Immature natural killer cell (primary cell): ENCODE measurements at regions not wholly inside any gene's neighbourhood (a gene's known extent, or its start where the extent isn't known, plus 50 kb on each side); places are given as distances from the start of the nearest gene placed in this dataset.

Source experiments
- DNase-seq, 3 donors: peaks; one replicate each; pipeline ENCODE4 v3.0.0; 2022; ENCODE audit warnings: mixed read lengths in 1 of 3
- H3K27ac Mint-ChIP-seq, 6 donors: one replicate each; pipeline ENCODE4 v1.8.0; 2020; ENCODE audit warnings: mixed read lengths in 6 of 6, mild to moderate bottlenecking in 5 of 6, inconsistent platforms in 4 of 6, moderate library complexity in 3 of 6
- H3K27me3 Mint-ChIP-seq, 3 donors: one replicate each; pipeline ENCODE4 v1.8.0; 2020 to 2021; ENCODE audit warnings: low read depth in 3 of 3, mild to moderate bottlenecking in 3 of 3, mixed read lengths in 3 of 3, moderate library complexity in 3 of 3, inconsistent platforms in 1 of 3
- H3K36me3 Mint-ChIP-seq, 3 donors: one replicate each; pipeline ENCODE4 v1.8.0; 2020; ENCODE audit warnings: mixed read lengths in 3 of 3, inconsistent platforms in 2 of 3, mild to moderate bottlenecking in 2 of 3
- H3K4me1 Mint-ChIP-seq, 2 donors: one replicate each; pipeline ENCODE4 v1.8.0; 2020; ENCODE audit warnings: inconsistent platforms in 2 of 2, mild to moderate bottlenecking in 2 of 2, mixed read lengths in 2 of 2, moderate library complexity in 1 of 2
- H3K4me3 Mint-ChIP-seq, 5 donors: one replicate each; pipeline ENCODE4 v1.8.0; 2020; ENCODE audit warnings: mild to moderate bottlenecking in 5 of 5, mixed read lengths in 5 of 5, inconsistent platforms in 3 of 5, moderate library complexity in 3 of 5
- H3K9me3 Mint-ChIP-seq, 6 donors: one replicate each; pipeline ENCODE4 v1.8.0; 2020; ENCODE audit warnings: mild to moderate bottlenecking in 6 of 6, mixed read lengths in 6 of 6, inconsistent platforms in 4 of 6, moderate library complexity in 3 of 6

DNA sequence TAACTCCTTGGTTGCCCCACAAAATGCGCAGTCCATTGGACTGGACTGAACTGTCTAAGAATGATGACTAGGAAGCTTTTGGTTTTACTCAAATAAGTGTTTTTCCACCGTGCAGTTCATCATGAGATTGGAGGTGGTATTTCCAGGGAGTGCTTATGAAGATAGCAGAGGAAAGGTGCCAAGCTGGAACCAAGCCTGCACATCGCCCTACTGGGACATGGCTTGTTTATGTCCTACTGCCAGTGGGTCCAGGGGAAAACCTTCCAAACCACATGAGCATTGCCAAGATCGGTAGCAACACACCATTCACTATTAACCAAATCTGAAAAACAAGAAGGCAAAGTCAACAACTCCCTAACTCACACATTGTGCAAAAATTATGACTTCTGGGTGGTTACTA, 54.7 kb upstream of the DSCAM start:
- DNase-seq = no peak
- Mint-ChIP-seq H3K27ac (no peak overlapping the region), H3K4me1 (no peaks in the 10 kb centered on the region), H3K4me3 (no peak overlapping the region), H3K9me3 (peaks cover 2 to 8% (median 6%) of the 10 kb centered on the region in 6 donors), H3K27me3 (peaks cover 0 to 3% (median 0%) of the 10 kb centered on the region in 3 donors), H3K36me3 (peaks cover 0 to 3% (median 0%) of the 10 kb centered on the region in 3 donors)

- Mint-ChIP-seq H3K4me3 (no peak overlapping the region), H3K9me3 (peaks cover 0 to 7% (median 2%) of the 10 kb centered on the region in 6 donors)
- no peak for DNase-seq
Measured at GRCh38 chr21:40902299-40902698, 55.3 kb upstream of the DSCAM start.

GRCh38 chr21:40902993-40903392, 56.0 kb upstream of the DSCAM start:
- Mint-ChIP-seq H3K36me3 (peaks cover 0 to 3% (median 0%) of the 10 kb centered on the region in 3 donors), H3K4me1 (no peaks in the 10 kb centered on the region), H3K27ac (no peak overlapping the region), H3K27me3 (peaks cover 0 to 5% (median 0%) of the 10 kb centered on the region in 3 donors), H3K9me3 (peaks cover 0 to 7% (median 2%) of the 10 kb centered on the region in 6 donors), H3K4me3 (no peak overlapping the region)
- DNase-seq = no peak

More at GRCh38 chr21:40902299-40902698, 55.3 kb upstream of the DSCAM start:
- H3K27me3 Mint-ChIP-seq = peaks cover 0 to 5% (median 0%) of the 10 kb centered on the region in 3 donors
- H3K27ac Mint-ChIP-seq = no peak overlapping the region
- H3K4me1 Mint-ChIP-seq = no peaks in the 10 kb centered on the region
- peaks cover 0 to 3% (median 0%) of the 10 kb centered on the region in 3 donors for H3K36me3 Mint-ChIP-seq

DNA sequence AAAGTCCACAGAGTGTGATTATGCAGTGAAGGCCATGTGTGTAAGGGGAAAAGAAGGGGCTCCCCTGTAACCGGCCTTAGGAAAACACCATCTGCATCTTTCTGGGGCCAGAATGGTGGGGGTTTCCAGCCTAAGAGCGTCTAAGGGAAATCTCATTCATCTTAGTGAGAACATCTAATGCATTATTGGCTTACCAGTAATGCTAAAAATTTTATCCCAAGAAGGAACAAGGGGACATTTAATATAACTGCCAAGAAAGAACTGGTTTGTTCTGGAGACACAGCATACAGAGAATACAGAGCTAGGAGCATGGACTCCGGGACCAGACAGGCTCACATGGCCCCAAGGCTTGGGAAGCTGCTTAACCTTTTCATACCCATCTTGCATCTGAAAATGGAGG, 58.3 kb upstream of the DSCAM start:
- Mint-ChIP-seq H3K27me3 (peaks cover 0 to 7% (median 0%) of the 10 kb centered on the region in 3 donors), H3K4me1 (no peaks in the 10 kb centered on the region), H3K9me3 (peaks cover 0 to 7% (median under 1%) of the 10 kb centered on the region in 6 donors), H3K36me3 (peaks cover 0 to 3% (median 0%) of the 10 kb centered on the region in 3 donors), H3K4me3 (no peak overlapping the region), H3K27ac (no peak overlapping the region)
- no peak for DNase-seq

DNA sequence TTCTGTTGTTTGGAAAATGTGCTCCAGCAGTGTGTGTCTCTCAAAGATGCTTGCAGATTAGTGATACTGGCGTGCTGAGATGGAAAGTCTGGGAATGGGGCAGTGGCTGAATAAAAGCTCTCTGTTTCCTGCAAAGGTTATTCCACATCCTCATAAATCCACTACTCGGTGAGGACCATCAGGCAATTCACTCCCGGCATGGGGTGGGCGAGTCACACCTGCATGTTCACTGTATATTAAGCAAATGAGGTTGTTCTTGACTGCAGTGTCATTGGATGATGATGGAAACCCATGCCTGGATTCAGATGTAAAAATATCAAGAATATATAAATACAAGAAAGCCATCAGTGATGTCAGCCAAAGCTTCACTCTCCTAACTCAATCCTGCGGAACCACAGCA, 65.4 kb upstream of the DSCAM start:
- no peaks in the 10 kb centered on the region for H3K4me1 Mint-ChIP-seq
- no peak overlapping the region for H3K27ac Mint-ChIP-seq
- peaks cover 0 to 2% (median 2%) of the 10 kb centered on the region in 3 donors for H3K27me3 Mint-ChIP-seq
- H3K9me3 Mint-ChIP-seq = peaks cover 0 to 11% (median 6%) of the 10 kb centered on the region in 6 donors
- no peak for DNase-seq
- H3K4me3 Mint-ChIP-seq = no peak overlapping the region
- H3K36me3 Mint-ChIP-seq = no peaks in the 10 kb centered on the region

GRCh38 chr21:40915114-40915513, 68.2 kb upstream of the DSCAM start:
- no peaks in the 10 kb centered on the region for H3K4me1 Mint-ChIP-seq
- H3K4me3 Mint-ChIP-seq = no peak overlapping the region
- H3K36me3 Mint-ChIP-seq = no peaks in the 10 kb centered on the region
- H3K9me3 Mint-ChIP-seq = peaks cover 0 to 16% (median 7%) of the 10 kb centered on the region in 6 donors
- DNase-seq = no peak
- no peak overlapping the region for H3K27ac Mint-ChIP-seq
- H3K27me3 Mint-ChIP-seq = peaks cover 0 to 2% (median 0%) of the 10 kb centered on the region in 3 donors

- Mint-ChIP-seq H3K4me1 (no peaks in the 10 kb centered on the region), H3K27me3 (no peaks in the 10 kb centered on the region), H3K4me3 (no peak overlapping the region), H3K36me3 (peaks cover 0 to 3% (median 0%) of the 10 kb centered on the region in 3 donors), H3K27ac (no peak overlapping the region), H3K9me3 (peaks cover 0 to 14% (median 5%) of the 10 kb centered on the region in 6 donors)
- no peak for DNase-seq
Measured at GRCh38 chr21:40923407-40923806, 76.4 kb upstream of the DSCAM start.

DNA sequence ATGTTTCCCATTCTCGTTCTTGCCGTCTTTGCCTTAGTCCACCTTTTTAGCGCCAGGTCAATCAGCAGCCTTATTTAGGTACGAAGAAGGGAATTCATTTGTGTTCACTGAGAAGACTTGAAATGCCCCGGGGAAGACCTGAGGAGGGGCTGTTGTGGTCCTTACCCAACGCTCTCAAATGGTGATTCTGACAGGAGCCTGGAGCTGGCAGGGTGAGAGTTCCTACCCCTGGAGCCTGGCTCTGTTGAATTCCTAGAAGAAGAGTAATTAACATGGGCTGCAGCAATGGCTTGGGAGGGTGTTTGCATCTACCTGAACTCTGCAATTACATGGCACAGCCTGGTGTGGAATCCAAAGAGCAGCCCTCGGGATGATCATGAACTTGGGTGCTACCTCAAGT, 76.9 kb upstream of the DSCAM start:
- Mint-ChIP-seq H3K27ac (no peak overlapping the region), H3K36me3 (peaks cover 0 to 3% (median 0%) of the 10 kb centered on the region in 3 donors), H3K4me3 (no peak overlapping the region), H3K4me1 (no peaks in the 10 kb centered on the region), H3K9me3 (peaks cover 0 to 13% (median 8%) of the 10 kb centered on the region in 6 donors), H3K27me3 (no peaks in the 10 kb centered on the region)
- DNase-seq = no peak

GRCh38 chr21:40924641-40925040, 77.7 kb upstream of the DSCAM start:
- Mint-ChIP-seq H3K36me3 (peaks cover 0 to 3% (median 0%) of the 10 kb centered on the region in 3 donors), H3K4me3 (no peak overlapping the region), H3K27ac (no peak overlapping the region), H3K9me3 (peaks cover 4 to 14% (median 9%) of the 10 kb centered on the region in 6 donors), H3K27me3 (no peaks in the 10 kb centered on the region), H3K4me1 (no peaks in the 10 kb centered on the region)
- DNase-seq = no peak

DNA sequence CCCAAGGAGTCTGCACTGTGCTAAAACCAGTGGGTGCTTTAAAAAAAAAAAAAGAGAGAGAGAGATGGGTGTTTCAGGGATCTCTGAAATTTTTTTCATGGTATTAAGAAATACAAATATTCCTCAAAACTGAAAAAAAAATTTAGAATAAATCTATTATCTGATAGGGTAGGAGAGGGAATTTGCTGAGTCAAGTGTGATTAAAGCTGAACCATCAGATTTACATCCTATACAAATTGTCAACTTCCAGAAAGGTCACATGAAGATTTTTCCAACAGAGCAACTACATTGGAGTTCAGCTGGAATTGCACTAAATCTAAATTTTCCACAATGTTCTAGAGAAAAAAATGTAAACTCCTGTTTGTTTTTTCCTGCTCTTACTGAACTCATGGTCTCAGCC, 79.3 kb upstream of the DSCAM start:
- no peak for DNase-seq
- H3K36me3 Mint-ChIP-seq = peaks cover 0 to 3% (median 0%) of the 10 kb centered on the region in 3 donors
- H3K27ac Mint-ChIP-seq = no peak overlapping the region
- H3K9me3 Mint-ChIP-seq = peaks cover 6 to 19% (median 12%) of the 10 kb centered on the region in 6 donors
- no peaks in the 10 kb centered on the region for H3K4me1 Mint-ChIP-seq
- no peak overlapping the region for H3K4me3 Mint-ChIP-seq
- no peaks in the 10 kb centered on the region for H3K27me3 Mint-ChIP-seq

GRCh38 chr21:40929833-40930232, 82.9 kb upstream of the DSCAM start:
- no peak overlapping the region for H3K4me3 Mint-ChIP-seq
- H3K4me1 Mint-ChIP-seq = no peaks in the 10 kb centered on the region
- H3K27me3 Mint-ChIP-seq = no peaks in the 10 kb centered on the region
- H3K9me3 Mint-ChIP-seq = peaks cover 6 to 23% (median 14%) of the 10 kb centered on the region in 6 donors
- DNase-seq = no peak
- H3K36me3 Mint-ChIP-seq = peaks cover 0 to 3% (median 0%) of the 10 kb centered on the region in 3 donors
- no peak overlapping the region for H3K27ac Mint-ChIP-seq

- peaks cover 6 to 23% (median 14%) of the 10 kb centered on the region in 6 donors for H3K9me3 Mint-ChIP-seq
- H3K36me3 Mint-ChIP-seq = peaks cover 0 to 3% (median 0%) of the 10 kb centered on the region in 3 donors
- H3K27me3 Mint-ChIP-seq = no peaks in the 10 kb centered on the region
Measured at GRCh38 chr21:40931197-40931596, 84.2 kb upstream of the DSCAM start.

GRCh38 chr21:40936178-40936577, 89.2 kb upstream of the DSCAM start:
- Mint-ChIP-seq H3K27ac (no peak overlapping the region), H3K36me3 (no peaks in the 10 kb centered on the region), H3K4me3 (no peak overlapping the region), H3K27me3 (peaks cover 0 to 2% (median 2%) of the 10 kb centered on the region in 3 donors), H3K9me3 (peaks cover 0 to 11% (median 3%) of the 10 kb centered on the region in 6 donors), H3K4me1 (no peaks in the 10 kb centered on the region)
- DNase-seq = no peak

More at GRCh38 chr21:40931197-40931596, 84.2 kb upstream of the DSCAM start:
- H3K4me1 Mint-ChIP-seq = no peaks in the 10 kb centered on the region
- H3K27ac Mint-ChIP-seq = no peak overlapping the region
- DNase-seq = no peak
- H3K4me3 Mint-ChIP-seq = no peak overlapping the region

GRCh38 chr21:40936771-40937261, 89.9 kb upstream of the DSCAM start:
- peaks cover 1 to 7% (median 3%) of the 10 kb centered on the region in 6 donors for H3K9me3 Mint-ChIP-seq
- no peaks in the 10 kb centered on the region for H3K4me1 Mint-ChIP-seq
- no peak for DNase-seq
- no peak overlapping the region for H3K27ac Mint-ChIP-seq
- H3K27me3 Mint-ChIP-seq = peaks cover 0 to 2% (median 2%) of the 10 kb centered on the region in 3 donors
- H3K36me3 Mint-ChIP-seq = no peaks in the 10 kb centered on the region
- no peak overlapping the region for H3K4me3 Mint-ChIP-seq

- H3K4me1 Mint-ChIP-seq = no peaks in the 10 kb centered on the region
- H3K27me3 Mint-ChIP-seq = peaks cover 0 to 2% (median 2%) of the 10 kb centered on the region in 3 donors
- no peak overlapping the region for H3K4me3 Mint-ChIP-seq
- DNase-seq = no peak
- H3K27ac Mint-ChIP-seq = no peak overlapping the region
- H3K36me3 Mint-ChIP-seq = no peaks in the 10 kb centered on the region
- H3K9me3 Mint-ChIP-seq = peaks cover 1 to 9% (median 3%) of the 10 kb centered on the region in 6 donors
Measured at GRCh38 chr21:40938078-40938477, 91.1 kb upstream of the DSCAM start.
